Osteoblast (primary cell): ENCODE measurements at regions not wholly inside any gene's neighbourhood (a gene's known extent, or its start where the extent isn't known, plus 50 kb on each side); places are given as distances from the start of the nearest gene placed in this dataset.
"Not testable (repeated sequence)": the region's sequence is repeated elsewhere in the genome, so short reads cannot be mapped to it uniquely, and the experiment has no call there.

Source experiments
- DNase-seq: peaks from one replicate; pipeline ENCODE4 v3.0.0; 2011; ENCODE audit warnings: low spot score, mixed read lengths; ENCODE audit not compliant: insufficient read length; ENCODE audit errors: missing footprints
- H2AFZ ChIP-seq: 2 replicates; pipeline ENCODE4 v1.6.0; 2011; ENCODE audit warnings: mild to moderate bottlenecking, low read length
- H3K27ac ChIP-seq: 2 replicates; pipeline ENCODE4 v1.5.1; 2011; ENCODE audit warnings: mild to moderate bottlenecking, low read depth, low read length, moderate library complexity
- H3K27me3 ChIP-seq: 2 replicates; pipeline ENCODE4 v1.6.0; 2012; ENCODE audit warnings: mild to moderate bottlenecking, control low read depth, inconsistent platforms, low read length, moderate library complexity; ENCODE audit not compliant: insufficient read depth
- H3K36me3 ChIP-seq: 2 replicates; pipeline ENCODE4 v1.5.1; 2011; ENCODE audit warnings: mild to moderate bottlenecking, low read length, control low read depth, moderate library complexity; ENCODE audit not compliant: insufficient read depth
- H3K4me1 ChIP-seq: 2 replicates; pipeline ENCODE4 v1.5.1; 2011; ENCODE audit warnings: mild to moderate bottlenecking, low read length, control low read depth, moderate library complexity; ENCODE audit not compliant: insufficient read depth
- H3K4me2 ChIP-seq: 2 replicates; pipeline ENCODE4 v1.6.0; 2011; ENCODE audit warnings: mild to moderate bottlenecking, low read length; ENCODE audit not compliant: insufficient read depth
- H3K4me3 ChIP-seq: fragments of 200-600 bp; sonication (generic); 3 replicates; pipeline ENCODE4 v1.5.1; 2012; ENCODE audit warnings: mild to moderate bottlenecking, low read length, inconsistent platforms; ENCODE audit not compliant: insufficient read depth
- H3K79me2 ChIP-seq: 2 replicates; pipeline ENCODE4 v1.6.0; 2012; ENCODE audit warnings: mild to moderate bottlenecking, low read length, control low read depth, inconsistent platforms; ENCODE audit not compliant: insufficient read depth
- H3K9me3 ChIP-seq: 2 replicates; pipeline ENCODE4 v1.5.1; 2011; ENCODE audit warnings: low read depth, low read length, control low read depth
- H4K20me1 ChIP-seq: 2 replicates; pipeline ENCODE4 v1.6.0; 2012; ENCODE audit warnings: mild to moderate bottlenecking, low read length, control low read depth; ENCODE audit not compliant: insufficient read depth
- CTCF ChIP-seq: IDR thresholded peaks from 2 replicates; pipeline ENCODE4 v1.5.1; 2011; ENCODE audit warnings: mild to moderate bottlenecking, low read depth, low read length, moderate library complexity; ENCODE audit errors: extremely low read depth

- no peaks in the 10 kb centered on the region for H3K36me3 ChIP-seq
- no peak overlapping the region for H3K4me2 ChIP-seq
- H4K20me1 ChIP-seq = no peaks in the 10 kb centered on the region
- no peaks in the 10 kb centered on the region for H3K79me2 ChIP-seq
- no peaks in the 10 kb centered on the region for H3K4me1 ChIP-seq
- no peak for TF ChIP-seq CTCF
- no peak overlapping the region for H2AFZ ChIP-seq
- H3K27me3 ChIP-seq = no peaks in the 10 kb centered on the region
- no peak overlapping the region for H3K4me3 ChIP-seq
- DNase-seq = no peak
- no peaks in the 10 kb centered on the region for H3K9me3 ChIP-seq
- no peak overlapping the region for H3K27ac ChIP-seq
Observed at GRCh38 chr10:9944690-9945089, 1073.0 kb upstream of the CELF2 start.

- no peak for DNase-seq
- Histone ChIP-seq H3K9me3 (no peaks in the 10 kb centered on the region), H3K4me1 (no peaks in the 10 kb centered on the region), H3K79me2 (no peaks in the 10 kb centered on the region), H4K20me1 (no peaks in the 10 kb centered on the region), H3K27me3 (no peaks in the 10 kb centered on the region), H3K4me2 (no peak overlapping the region), H3K27ac (no peak overlapping the region), H3K36me3 (no peaks in the 10 kb centered on the region), H3K4me3 (no peak overlapping the region), H2AFZ (no peak overlapping the region)
- no peak for TF ChIP-seq CTCF
Observed at GRCh38 chr10:9950070-9950469, 1067.6 kb upstream of the CELF2 start.

- TF ChIP-seq CTCF = no peak
- Histone ChIP-seq H3K27ac (no peak overlapping the region), H3K9me3 (no peaks in the 10 kb centered on the region), H2AFZ (no peak overlapping the region), H3K36me3 (no peaks in the 10 kb centered on the region), H3K4me3 (no peak overlapping the region), H4K20me1 (no peaks in the 10 kb centered on the region), H3K27me3 (no peaks in the 10 kb centered on the region), H3K4me2 (no peak overlapping the region), H3K79me2 (no peaks in the 10 kb centered on the region), H3K4me1 (no peaks in the 10 kb centered on the region)
- no peak for DNase-seq
Observed at GRCh38 chr10:9951481-9952257, 1066.0 kb upstream of the CELF2 start.

- Histone ChIP-seq H3K36me3 (no peaks in the 10 kb centered on the region), H4K20me1 (no peaks in the 10 kb centered on the region), H2AFZ (no peak overlapping the region), H3K9me3 (no peaks in the 10 kb centered on the region), H3K4me2 (no peak overlapping the region), H3K79me2 (no peaks in the 10 kb centered on the region), H3K4me3 (no peak overlapping the region), H3K27ac (no peak overlapping the region), H3K4me1 (no peaks in the 10 kb centered on the region), H3K27me3 (no peaks in the 10 kb centered on the region)
- TF ChIP-seq CTCF = no peak
- DNase-seq = peak; percentile 47
Observed at GRCh38 chr10:9957351-9957750, 1060.3 kb upstream of the CELF2 start.

GRCh38 chr10:9957876-9958275 is 1059.8 kb upstream of the CELF2 start:
- H3K79me2 ChIP-seq, H3K27me3 ChIP-seq, H3K4me3 ChIP-seq, H2AFZ ChIP-seq, DNase-seq, H3K4me1 ChIP-seq, H3K4me2 ChIP-seq, H3K36me3 ChIP-seq, H3K9me3 ChIP-seq, H4K20me1 ChIP-seq, H3K27ac ChIP-seq: not testable (repeated sequence)
